Lower leg skin (tissue), 3 donors: ENCODE measurements at regions not wholly inside any gene's neighbourhood (a gene's known extent, or its start where the extent isn't known, plus 50 kb on each side); places are given as distances from the start of the nearest gene placed in this dataset.

ENCODE experiments used
- POLR2A ChIP-seq, 2 donors: fragments of 450-650 bp; IDR thresholded peaks; one replicate each; pipeline ENCODE4 v1.6.1; 2016 to 2017; ENCODE audit warnings: antibody characterized with exemption in 2 of 2, mild to moderate bottlenecking in 1 of 2, moderate library complexity in 1 of 2
- TF ChIP-seq, protein P1 (sequence below), 3 donors: fragments of 450-650 bp; IDR thresholded peaks; one replicate each; pipeline ENCODE4 v1.5.1; 2016; ENCODE audit warnings: antibody characterized with exemption in 3 of 3, mild to moderate bottlenecking in 3 of 3, moderate library complexity in 2 of 3

DNA sequence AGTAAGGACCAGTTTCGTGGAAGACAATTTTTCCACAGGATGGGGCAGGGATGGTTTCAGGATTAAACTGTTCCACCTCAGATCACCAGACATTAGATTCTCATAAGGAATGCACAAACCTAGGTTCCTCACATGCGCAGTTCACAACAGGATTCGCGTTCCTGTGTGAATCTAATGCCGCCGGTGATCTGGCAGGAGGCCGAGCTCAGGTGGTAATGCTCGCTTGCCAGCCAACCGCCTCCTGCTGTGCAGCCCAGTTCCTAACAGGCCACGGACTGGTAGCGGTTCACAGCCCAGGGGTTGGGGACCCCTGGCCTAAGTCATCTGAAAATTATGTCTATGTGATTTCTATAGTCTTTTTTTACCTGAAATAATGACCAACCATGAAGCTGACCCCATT lies 217.5 kb downstream of the TMEM200A start:
- TF ChIP-seq, protein P1, sequence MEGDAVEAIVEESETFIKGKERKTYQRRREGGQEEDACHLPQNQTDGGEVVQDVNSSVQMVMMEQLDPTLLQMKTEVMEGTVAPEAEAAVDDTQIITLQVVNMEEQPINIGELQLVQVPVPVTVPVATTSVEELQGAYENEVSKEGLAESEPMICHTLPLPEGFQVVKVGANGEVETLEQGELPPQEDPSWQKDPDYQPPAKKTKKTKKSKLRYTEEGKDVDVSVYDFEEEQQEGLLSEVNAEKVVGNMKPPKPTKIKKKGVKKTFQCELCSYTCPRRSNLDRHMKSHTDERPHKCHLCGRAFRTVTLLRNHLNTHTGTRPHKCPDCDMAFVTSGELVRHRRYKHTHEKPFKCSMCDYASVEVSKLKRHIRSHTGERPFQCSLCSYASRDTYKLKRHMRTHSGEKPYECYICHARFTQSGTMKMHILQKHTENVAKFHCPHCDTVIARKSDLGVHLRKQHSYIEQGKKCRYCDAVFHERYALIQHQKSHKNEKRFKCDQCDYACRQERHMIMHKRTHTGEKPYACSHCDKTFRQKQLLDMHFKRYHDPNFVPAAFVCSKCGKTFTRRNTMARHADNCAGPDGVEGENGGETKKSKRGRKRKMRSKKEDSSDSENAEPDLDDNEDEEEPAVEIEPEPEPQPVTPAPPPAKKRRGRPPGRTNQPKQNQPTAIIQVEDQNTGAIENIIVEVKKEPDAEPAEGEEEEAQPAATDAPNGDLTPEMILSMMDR (IDR thresholded peaks at IDR 0.05), result no peak
- TF ChIP-seq POLR2A (IDR thresholded peaks at IDR 0.05), result no peak
